SH-SY5Y (cell line): ENCODE measurements at regions not wholly inside any gene's neighbourhood (a gene's known extent, or its start where the extent isn't known, plus 50 kb on each side); places are given as distances from the start of the nearest gene placed in this dataset.

ENCODE experiments used
- GATA2 ChIP-seq: IDR thresholded peaks from 2 replicates; pipeline ENCODE4 v1.6.1; 2011; ENCODE audit warnings: mild to moderate bottlenecking, low read depth, low read length
- GATA3 ChIP-seq: IDR thresholded peaks from 2 replicates; pipeline ENCODE4 v1.6.1; 2011; ENCODE audit warnings: low read depth, mild to moderate bottlenecking, low read length, moderate library complexity

DNA sequence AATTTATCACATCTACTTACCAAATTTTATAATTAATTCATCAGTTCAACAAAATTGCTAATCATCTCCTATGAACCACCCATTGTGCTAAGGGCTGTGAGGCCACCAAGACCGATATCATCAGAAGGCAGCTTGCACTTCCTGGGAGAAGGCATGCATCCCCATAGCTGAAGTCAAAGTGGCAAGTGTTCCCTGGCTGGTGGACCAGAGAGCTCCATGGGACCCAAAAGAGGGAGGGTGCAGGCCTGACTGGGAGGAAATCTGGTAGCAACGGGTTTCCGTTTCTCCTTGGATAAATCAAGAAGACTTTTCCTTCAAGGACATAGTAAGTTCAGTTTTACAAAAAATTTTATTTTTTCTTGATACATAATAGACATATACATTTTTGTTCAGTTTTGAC, 325.2 kb downstream of the FGF9 start:
- TF ChIP-seq GATA3, result no peak
- no peak for TF ChIP-seq GATA2
